Thyroid gland (tissue), 4 donors: ENCODE measurements at regions not wholly inside any gene's neighbourhood (a gene's known extent, or its start where the extent isn't known, plus 50 kb on each side); places are given as distances from the start of the nearest gene placed in this dataset.

Experiments
- POLR2A ChIP-seq, 2 donors: fragments of 450-650 bp; IDR thresholded peaks; one replicate each; pipeline ENCODE4 v1.6.1; 2017; ENCODE audit warnings: antibody characterized with exemption in 2 of 2, mild to moderate bottlenecking in 2 of 2, moderate library complexity in 1 of 2
- TF ChIP-seq, protein P1 (sequence below), 6 experiments: fragments of 200-600 bp in 3 of 6; fragments of 450-650 bp in 3 of 6; sonication (generic) in 3 of 6; IDR thresholded peaks; one replicate each; pipeline ENCODE4 v1.5.1; 2016 to 2019; ENCODE audit warnings: antibody characterized with exemption in 6 of 6, mild to moderate bottlenecking in 2 of 6, inconsistent platforms in 1 of 6, moderate library complexity in 1 of 6

GRCh38 chr5:105922574-105922973, 1748.2 kb downstream of the EFNA5 start:
- TF ChIP-seq, protein P1, sequence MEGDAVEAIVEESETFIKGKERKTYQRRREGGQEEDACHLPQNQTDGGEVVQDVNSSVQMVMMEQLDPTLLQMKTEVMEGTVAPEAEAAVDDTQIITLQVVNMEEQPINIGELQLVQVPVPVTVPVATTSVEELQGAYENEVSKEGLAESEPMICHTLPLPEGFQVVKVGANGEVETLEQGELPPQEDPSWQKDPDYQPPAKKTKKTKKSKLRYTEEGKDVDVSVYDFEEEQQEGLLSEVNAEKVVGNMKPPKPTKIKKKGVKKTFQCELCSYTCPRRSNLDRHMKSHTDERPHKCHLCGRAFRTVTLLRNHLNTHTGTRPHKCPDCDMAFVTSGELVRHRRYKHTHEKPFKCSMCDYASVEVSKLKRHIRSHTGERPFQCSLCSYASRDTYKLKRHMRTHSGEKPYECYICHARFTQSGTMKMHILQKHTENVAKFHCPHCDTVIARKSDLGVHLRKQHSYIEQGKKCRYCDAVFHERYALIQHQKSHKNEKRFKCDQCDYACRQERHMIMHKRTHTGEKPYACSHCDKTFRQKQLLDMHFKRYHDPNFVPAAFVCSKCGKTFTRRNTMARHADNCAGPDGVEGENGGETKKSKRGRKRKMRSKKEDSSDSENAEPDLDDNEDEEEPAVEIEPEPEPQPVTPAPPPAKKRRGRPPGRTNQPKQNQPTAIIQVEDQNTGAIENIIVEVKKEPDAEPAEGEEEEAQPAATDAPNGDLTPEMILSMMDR (IDR thresholded peaks at IDR 0.05): no peak
- TF ChIP-seq POLR2A (IDR thresholded peaks at IDR 0.05): no peak
